CD14-positive monocyte (primary cell): ENCODE measurements at regions not wholly inside any gene's neighbourhood (a gene's known extent, or its start where the extent isn't known, plus 50 kb on each side); places are given as distances from the start of the nearest gene placed in this dataset.

Experiments used
- DNase-seq, 3 donors: peaks; one replicate each; pipeline ENCODE4 v3.0.0-alpha.2; 2011 to 2022
- H2AFZ ChIP-seq: 2 replicates; pipeline ENCODE4 v1.6.0; 2012; ENCODE audit warnings: mild to moderate bottlenecking, low read depth, low read length, inconsistent platforms; ENCODE audit not compliant: insufficient read depth, poor library complexity, severe bottlenecking
- H3K27ac ChIP-seq, 2 donors: 1 replicate in 1 of 2; 2 replicates in 1 of 2; pipeline ENCODE4 v1.5.1; 2012 to 2013; ENCODE audit warnings: low read length in 2 of 2, control low read depth in 1 of 2, inconsistent platforms in 1 of 2, low read depth in 1 of 2, mild to moderate bottlenecking in 1 of 2
- H3K27me3 ChIP-seq, 2 donors: one replicate each; pipeline versions ENCODE4 v1.6.0 to v1.6.1; 2011 to 2013; ENCODE audit warnings: low read length in 2 of 2; ENCODE audit not compliant: control insufficient read depth in 2 of 2, insufficient read depth in 2 of 2
- H3K36me3 ChIP-seq, 2 donors: replicated peaks in 1 of 2; 1 replicate in 1 of 2; 2 replicates in 1 of 2; pipeline versions ENCODE4 v1.5.1 to v1.6.1; 2012 to 2013; ENCODE audit warnings: low read length in 2 of 2, control low read depth in 1 of 2, inconsistent platforms in 1 of 2, mild to moderate bottlenecking in 1 of 2; ENCODE audit not compliant: insufficient read depth in 2 of 2, control insufficient read depth in 1 of 2
- H3K4me1 ChIP-seq, 2 donors: 1 replicate in 1 of 2; 2 replicates in 1 of 2; pipeline versions ENCODE4 v1.5.1 to v1.6.1; 2012 to 2013; ENCODE audit warnings: low read length in 2 of 2, control low read depth in 1 of 2, inconsistent platforms in 1 of 2, mild to moderate bottlenecking in 1 of 2, moderate library complexity in 1 of 2; ENCODE audit not compliant: insufficient read depth in 2 of 2, control insufficient read depth in 1 of 2
- H3K4me2 ChIP-seq: replicated peaks from 2 replicates; pipeline ENCODE3; 2012; ENCODE audit warnings: low read length, moderate library complexity, mild to moderate bottlenecking; ENCODE audit not compliant: poor library complexity, severe bottlenecking; ENCODE audit errors: extremely low read depth
- H3K4me3 ChIP-seq, 3 experiments: fragments of 200-600 bp in 1 of 3; sonication (generic) in 1 of 3; replicated peaks in 1 of 3; 1 replicate in 2 of 3; 2 replicates in 1 of 3; pipeline ENCODE4 v1.5.1; 2011 to 2013; ENCODE audit warnings: low read length in 3 of 3, mild to moderate bottlenecking in 3 of 3, control low read depth in 2 of 3, low read depth in 2 of 3, inconsistent platforms in 1 of 3, moderate library complexity in 1 of 3
- H3K79me2 ChIP-seq: 2 replicates; pipeline ENCODE4 v1.6.0; 2012; ENCODE audit warnings: mild to moderate bottlenecking, control low read depth, inconsistent platforms, low read length, moderate library complexity; ENCODE audit not compliant: insufficient read depth
- H3K9ac ChIP-seq: 2 replicates; pipeline ENCODE4 v1.6.0; 2017; ENCODE audit warnings: low read length, mild to moderate bottlenecking; ENCODE audit not compliant: insufficient read depth, poor library complexity, severe bottlenecking
- H3K9me3 ChIP-seq, 2 donors: replicated peaks in 1 of 2; 1 replicate in 1 of 2; 2 replicates in 1 of 2; pipeline versions ENCODE4 v1.5.1 to v1.6.1; 2012 to 2013; ENCODE audit warnings: low read length in 2 of 2, control low read depth in 1 of 2; ENCODE audit not compliant: control insufficient read depth in 1 of 2, insufficient read depth in 1 of 2
- H4K20me1 ChIP-seq: 2 replicates; pipeline ENCODE4 v1.6.0; 2012; ENCODE audit warnings: mild to moderate bottlenecking, low read length, control low read depth, moderate library complexity; ENCODE audit not compliant: insufficient read depth
- H3K27ac Mint-ChIP-seq, 7 donors: one replicate each; pipeline ENCODE4 v1.8.0; 2020; ENCODE audit warnings: mild to moderate bottlenecking in 7 of 7, mixed read lengths in 7 of 7, moderate library complexity in 6 of 7, inconsistent platforms in 2 of 7
- H3K27me3 Mint-ChIP-seq, 3 donors: one replicate each; pipeline ENCODE4 v1.8.0; 2021 to 2022; ENCODE audit warnings: low read depth in 3 of 3, mild to moderate bottlenecking in 3 of 3, mixed read lengths in 3 of 3, moderate library complexity in 3 of 3, inconsistent platforms in 1 of 3
- H3K36me3 Mint-ChIP-seq, 2 donors: one replicate each; pipeline ENCODE4 v1.8.0; 2020; ENCODE audit warnings: mixed read lengths in 2 of 2, inconsistent platforms in 1 of 2, mild to moderate bottlenecking in 1 of 2
- H3K4me1 Mint-ChIP-seq: one replicate; pipeline ENCODE4 v1.8.0; 2020; ENCODE audit warnings: mild to moderate bottlenecking, mixed read lengths
- H3K4me3 Mint-ChIP-seq, 2 donors: one replicate each; pipeline ENCODE4 v1.8.0; 2020; ENCODE audit warnings: mild to moderate bottlenecking in 2 of 2, mixed read lengths in 2 of 2, moderate library complexity in 1 of 2
- H3K9me3 Mint-ChIP-seq, 7 donors: one replicate each; pipeline ENCODE4 v1.8.0; 2020 to 2022; ENCODE audit warnings: mixed read lengths in 7 of 7, mild to moderate bottlenecking in 6 of 7, moderate library complexity in 6 of 7, inconsistent platforms in 2 of 7
- WGBS: methylation state at CpG from one replicate; pipeline ENCODE4 v1.1.5; 2013; ENCODE audit warnings: missing lambda C conversion rate; ENCODE audit not compliant: insufficient coverage; 5-methylcytosine and 5-hydroxymethylcytosine counted together
- intact Hi-C, 2 donors: fragments of 100-400 bp; cut with micrococcal nuclease; formaldehyde crosslinking; loops; one replicate each; pipeline versions ENCODE4 v1.15.0 to v1.15.1; 2023
- TF ChIP-seq, protein P1 (sequence below): fragments of 200-600 bp; IDR thresholded peaks from one replicate; pipeline ENCODE4 v1.8.0; 2022; ENCODE audit warnings: antibody characterized with exemption, mild to moderate bottlenecking

DNA sequence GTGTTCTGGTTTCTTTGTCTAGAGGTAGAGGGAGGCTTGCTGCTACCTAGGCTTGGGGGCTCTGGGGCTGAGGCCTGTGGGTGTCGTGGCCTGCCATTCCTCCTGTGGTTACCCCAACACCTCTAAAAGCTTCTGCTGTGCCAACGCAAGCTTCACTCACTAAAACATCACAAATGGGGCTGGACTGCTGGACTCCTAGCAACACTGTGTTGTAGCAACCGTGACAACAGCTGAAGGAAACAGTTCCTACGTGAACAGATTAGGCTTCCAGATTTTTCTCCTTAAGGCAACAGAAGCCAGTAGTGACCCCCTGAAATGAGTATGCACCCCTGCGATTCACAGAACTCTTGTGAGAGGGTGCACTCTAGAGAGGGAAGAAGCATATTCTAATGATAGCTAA is 138.3 kb upstream of the TEX13D start:
- Histone ChIP-seq H3K9me3 (no peaks in the 10 kb centered on the region), H3K9ac (no peak overlapping the region), H3K4me2 (no peak overlapping the region), H3K27ac (no peak overlapping the region), H3K27me3 (no peaks in the 10 kb centered on the region), H3K4me1 (no peaks in the 10 kb centered on the region), H4K20me1 (no peaks in the 10 kb centered on the region), H3K36me3 (no peaks in the 10 kb centered on the region), H2AFZ (no peak overlapping the region), H3K4me3 (no peak overlapping the region), H3K79me2 (no peaks in the 10 kb centered on the region)
- H3K27ac Mint-ChIP-seq, result no peak overlapping the region
- no peaks in the 10 kb centered on the region for H3K36me3 Mint-ChIP-seq
- H3K9me3 Mint-ChIP-seq, result peaks cover 0 to 4% (median 0%) of the 10 kb centered on the region in 7 donors
- 40% methylated on average over 2 of the region's 5 CpGs for WGBS
- peaks cover 0 to 2% (median 0%) of the 10 kb centered on the region in 3 donors for H3K27me3 Mint-ChIP-seq
- H3K4me3 Mint-ChIP-seq, result no peak overlapping the region
- no peak for DNase-seq
- intact Hi-C loops, result no loop called here
- H3K4me1 Mint-ChIP-seq, result no peaks in the 10 kb centered on the region
- TF ChIP-seq, protein P1, sequence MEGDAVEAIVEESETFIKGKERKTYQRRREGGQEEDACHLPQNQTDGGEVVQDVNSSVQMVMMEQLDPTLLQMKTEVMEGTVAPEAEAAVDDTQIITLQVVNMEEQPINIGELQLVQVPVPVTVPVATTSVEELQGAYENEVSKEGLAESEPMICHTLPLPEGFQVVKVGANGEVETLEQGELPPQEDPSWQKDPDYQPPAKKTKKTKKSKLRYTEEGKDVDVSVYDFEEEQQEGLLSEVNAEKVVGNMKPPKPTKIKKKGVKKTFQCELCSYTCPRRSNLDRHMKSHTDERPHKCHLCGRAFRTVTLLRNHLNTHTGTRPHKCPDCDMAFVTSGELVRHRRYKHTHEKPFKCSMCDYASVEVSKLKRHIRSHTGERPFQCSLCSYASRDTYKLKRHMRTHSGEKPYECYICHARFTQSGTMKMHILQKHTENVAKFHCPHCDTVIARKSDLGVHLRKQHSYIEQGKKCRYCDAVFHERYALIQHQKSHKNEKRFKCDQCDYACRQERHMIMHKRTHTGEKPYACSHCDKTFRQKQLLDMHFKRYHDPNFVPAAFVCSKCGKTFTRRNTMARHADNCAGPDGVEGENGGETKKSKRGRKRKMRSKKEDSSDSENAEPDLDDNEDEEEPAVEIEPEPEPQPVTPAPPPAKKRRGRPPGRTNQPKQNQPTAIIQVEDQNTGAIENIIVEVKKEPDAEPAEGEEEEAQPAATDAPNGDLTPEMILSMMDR, result no peak

DNA sequence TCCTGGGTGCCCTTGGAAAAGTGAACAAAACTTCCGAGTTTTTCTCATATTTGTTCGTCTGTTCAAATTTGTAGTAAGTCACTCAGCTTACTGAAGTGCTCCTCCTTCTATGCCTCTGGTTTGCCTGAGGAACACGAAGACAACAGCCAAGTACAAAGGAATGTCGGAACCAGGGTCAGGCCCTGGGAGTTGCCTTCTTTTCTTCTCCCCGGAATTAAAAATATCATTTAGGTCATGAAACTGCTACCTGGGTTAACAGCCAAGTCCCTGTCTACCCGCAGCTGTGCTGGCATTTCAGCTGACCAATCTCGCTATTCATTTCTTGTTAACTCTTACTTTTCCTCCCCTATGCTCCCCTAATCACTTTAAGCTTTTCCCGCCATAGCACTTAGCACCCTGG is 137.6 kb upstream of the TEX13D start:
- WGBS, result 100% methylated on average over 3 of the region's 8 CpGs
- Mint-ChIP-seq H3K4me3 (no peak overlapping the region), H3K36me3 (no peaks in the 10 kb centered on the region), H3K27me3 (peaks cover 0 to 2% (median 0%) of the 10 kb centered on the region in 3 donors), H3K27ac (no peak overlapping the region), H3K9me3 (peaks cover 0 to 2% (median 0%) of the 10 kb centered on the region in 7 donors), H3K4me1 (no peaks in the 10 kb centered on the region)
- Histone ChIP-seq H3K27me3 (no peaks in the 10 kb centered on the region), H3K9ac (no peak overlapping the region), H2AFZ (no peak overlapping the region), H4K20me1 (no peaks in the 10 kb centered on the region), H3K27ac (no peak overlapping the region), H3K4me3 (no peak overlapping the region), H3K4me2 (no peak overlapping the region), H3K9me3 (no peaks in the 10 kb centered on the region), H3K4me1 (no peaks in the 10 kb centered on the region), H3K36me3 (no peaks in the 10 kb centered on the region), H3K79me2 (no peaks in the 10 kb centered on the region)
- no peak for DNase-seq
- intact Hi-C loops, result no loop called here
- TF ChIP-seq, protein P1, result no peak
